Loucy (cell line): ENCODE measurements at regions not wholly inside any gene's neighbourhood (a gene's known extent, or its start where the extent isn't known, plus 50 kb on each side); places are given as distances from the start of the nearest gene placed in this dataset.

Experiments used
- H2AFZ ChIP-seq: fragments of 200-600 bp; sonication (generic); 2 replicates; pipeline ENCODE4 v1.6.0; 2016; ENCODE audit warnings: antibody characterized with exemption, mild to moderate bottlenecking, low read length, moderate library complexity
- H3F3A ChIP-seq: fragments of 200-600 bp; 2 replicates; pipeline ENCODE4 v1.6.0; 2016; ENCODE audit warnings: antibody characterized with exemption, low read depth, mild to moderate bottlenecking
- H3K27me3 ChIP-seq: fragments of 200-600 bp; sonication (generic); 2 replicates; pipeline ENCODE4 v1.6.1; 2014; ENCODE audit warnings: low read length, mild to moderate bottlenecking; ENCODE audit not compliant: insufficient read depth, poor library complexity, severe bottlenecking
- H3K36me3 ChIP-seq: fragments of 200-600 bp; sonication (generic); 2 replicates; pipeline ENCODE4 v1.6.1; 2016; ENCODE audit warnings: low read length; ENCODE audit not compliant: insufficient read depth
- H3K4me1 ChIP-seq: fragments of 200-600 bp; sonication (generic); 2 replicates; pipeline ENCODE4 v1.5.1; 2014; ENCODE audit warnings: low read length, mild to moderate bottlenecking; ENCODE audit not compliant: insufficient read depth, poor library complexity, severe bottlenecking
- H3K4me2 ChIP-seq: fragments of 200-600 bp; sonication (generic); 2 replicates; pipeline ENCODE4 v1.6.0; 2014; ENCODE audit warnings: antibody characterized with exemption, low read length, low read depth, mild to moderate bottlenecking; ENCODE audit not compliant: poor library complexity, severe bottlenecking
- H3K4me3 ChIP-seq: fragments of 200-600 bp; sonication (generic); 2 replicates; pipeline ENCODE4 v1.5.1; 2014; ENCODE audit warnings: low read length, mild to moderate bottlenecking, mixed read lengths; ENCODE audit not compliant: poor library complexity, severe bottlenecking
- H3K79me2 ChIP-seq: fragments of 200-600 bp; sonication (generic); 2 replicates; pipeline ENCODE4 v1.6.1; 2014; ENCODE audit warnings: low read length; ENCODE audit not compliant: insufficient read depth
- H3K9ac ChIP-seq: fragments of 200-600 bp; sonication (generic); 2 replicates; pipeline ENCODE4 v1.6.0; 2014; ENCODE audit warnings: mild to moderate bottlenecking, low read depth, low read length, moderate library complexity; ENCODE audit not compliant: poor library complexity, severe bottlenecking
- H3K9me2 ChIP-seq: fragments of 200-600 bp; sonication (generic); replicated peaks from 2 replicates; pipeline ENCODE4 v1.6.1; 2016; ENCODE audit warnings: low read depth, low read length, mixed read lengths
- H3K9me3 ChIP-seq: fragments of 200-600 bp; sonication (generic); 2 replicates; pipeline ENCODE4 v1.6.1; 2014; ENCODE audit warnings: mild to moderate bottlenecking, antibody characterized with exemption, low read length, low read depth; ENCODE audit not compliant: insufficient read depth
- H4K20me1 ChIP-seq: fragments of 200-600 bp; sonication (generic); 2 replicates; pipeline ENCODE4 v1.6.0; 2014; ENCODE audit warnings: antibody characterized with exemption, low read length, mild to moderate bottlenecking; ENCODE audit not compliant: insufficient read depth, poor library complexity, severe bottlenecking
- CTCF ChIP-seq: fragments of 200-600 bp; sonication (generic); conservative IDR thresholded peaks from 2 replicates; pipeline ENCODE4 v1.5.1; 2014; ENCODE audit warnings: mild to moderate bottlenecking, antibody characterized with exemption, low read length
- EZH2phosphoT487 ChIP-seq: fragments of 200-600 bp; IDR thresholded peaks from 2 replicates; pipeline ENCODE4 v1.6.1; 2018; ENCODE audit warnings: antibody characterized with exemption, mild to moderate bottlenecking, moderate library complexity, borderline replicate concordance

DNA sequence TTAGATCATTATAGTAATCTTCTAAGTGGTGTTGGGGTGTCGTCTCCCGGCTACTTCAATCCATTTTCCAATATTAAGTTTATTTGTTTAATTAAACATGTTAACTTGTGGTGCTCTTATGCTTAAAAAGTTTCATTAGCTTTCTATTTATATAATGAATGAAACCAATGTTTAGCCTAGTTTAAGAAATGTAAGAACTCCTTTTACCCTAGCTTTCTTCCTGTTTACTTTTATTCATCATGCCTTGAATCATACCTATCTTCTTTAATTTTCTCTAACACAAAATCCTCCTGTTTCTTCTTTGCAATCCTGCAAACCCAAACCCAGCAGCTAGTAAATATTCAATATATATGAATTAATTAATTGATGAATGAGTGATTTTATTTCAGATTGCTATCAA, 1276.7 kb upstream of the PIK3C3 start:
- no peak overlapping the region for H3K4me2 ChIP-seq
- no peaks in the 10 kb centered on the region for H4K20me1 ChIP-seq
- no peaks in the 10 kb centered on the region for H3K36me3 ChIP-seq
- H3K4me1 ChIP-seq, result no peaks in the 10 kb centered on the region
- H3K9me2 ChIP-seq, result no peaks in the 10 kb centered on the region
- H3K4me3 ChIP-seq, result no peak overlapping the region
- H3K27me3 ChIP-seq, result no peaks in the 10 kb centered on the region
- H3K9me3 ChIP-seq, result no peaks in the 10 kb centered on the region
- no peak overlapping the region for H2AFZ ChIP-seq
- H3F3A ChIP-seq, result no peaks in the 10 kb centered on the region
- H3K9ac ChIP-seq, result no peak overlapping the region
- TF ChIP-seq CTCF, result no peak
- no peak for TF ChIP-seq EZH2phosphoT487
- H3K79me2 ChIP-seq, result no peaks in the 10 kb centered on the region

DNA sequence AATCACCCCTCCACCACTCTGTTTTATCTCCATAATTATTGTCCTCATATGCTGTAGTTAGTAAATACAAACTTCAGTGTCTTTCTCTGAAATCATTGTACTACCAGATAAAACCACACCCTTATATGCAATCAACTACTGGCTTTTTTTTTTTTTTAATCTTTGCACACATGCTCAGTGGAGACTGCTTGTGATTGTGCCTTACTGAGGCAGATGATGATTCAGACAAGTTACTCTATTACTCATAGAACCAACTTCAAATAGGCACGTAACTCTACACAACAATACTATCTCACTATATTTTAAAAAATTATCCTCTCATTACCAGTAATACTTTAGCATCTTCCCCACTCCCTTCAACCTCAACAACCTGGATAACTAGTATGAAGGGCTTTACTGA, 1278.4 kb upstream of the PIK3C3 start:
- Histone ChIP-seq H3K4me2 (no peak overlapping the region), H3K9me3 (no peaks in the 10 kb centered on the region), H3K4me1 (no peaks in the 10 kb centered on the region), H3K27me3 (no peaks in the 10 kb centered on the region), H3K9me2 (no peaks in the 10 kb centered on the region), H3K4me3 (no peak overlapping the region), H4K20me1 (no peaks in the 10 kb centered on the region), H2AFZ (no peak overlapping the region), H3K36me3 (no peaks in the 10 kb centered on the region), H3K9ac (no peak overlapping the region), H3K79me2 (no peaks in the 10 kb centered on the region), H3F3A (no peaks in the 10 kb centered on the region)
- TF ChIP-seq EZH2phosphoT487 (no peak), CTCF (no peak)

GRCh38 chr18:40673150-40673549, 1281.9 kb upstream of the PIK3C3 start:
- Histone ChIP-seq H4K20me1 (no peaks in the 10 kb centered on the region), H3K36me3 (no peaks in the 10 kb centered on the region), H3K9ac (no peak overlapping the region), H3K4me3 (no peak overlapping the region), H3K4me2 (no peak overlapping the region), H3K9me3 (no peaks in the 10 kb centered on the region), H3K27me3 (no peaks in the 10 kb centered on the region), H3K79me2 (no peaks in the 10 kb centered on the region), H3K9me2 (no peaks in the 10 kb centered on the region), H3F3A (no peaks in the 10 kb centered on the region), H2AFZ (no peak overlapping the region), H3K4me1 (no peaks in the 10 kb centered on the region)
- TF ChIP-seq CTCF (no peak), EZH2phosphoT487 (no peak)
